NT2/D1 (cell line): ENCODE measurements at regions not wholly inside any gene's neighbourhood (a gene's known extent, or its start where the extent isn't known, plus 50 kb on each side); places are given as distances from the start of the nearest gene placed in this dataset.

Source experiments
- DNase-seq: peaks from one replicate; pipeline ENCODE4 v3.0.0-alpha.2; 2011; ENCODE audit warnings: low read depth, low spot score
- H3K27me3 ChIP-seq: 2 replicates; pipeline ENCODE4 v1.6.0; 2011; ENCODE audit warnings: mild to moderate bottlenecking; ENCODE audit not compliant: insufficient read length, insufficient read depth
- H3K36me3 ChIP-seq: 2 replicates; pipeline ENCODE4 v1.6.1; 2011; ENCODE audit warnings: mild to moderate bottlenecking, low read length, mixed read lengths; ENCODE audit not compliant: insufficient read depth, insufficient read length
- H3K4me1 ChIP-seq: 2 replicates; pipeline ENCODE4 v1.5.1; 2011; ENCODE audit not compliant: insufficient read depth, insufficient read length
- H3K4me3 ChIP-seq: 2 replicates; pipeline ENCODE4 v1.5.1; 2011; ENCODE audit warnings: low read depth; ENCODE audit not compliant: insufficient read length
- H3K9ac ChIP-seq: 2 replicates; pipeline ENCODE4 v1.6.0; 2011; ENCODE audit warnings: low read depth; ENCODE audit not compliant: insufficient read length
- H3K9me3 ChIP-seq: 2 replicates; pipeline ENCODE4 v1.5.1; 2011; ENCODE audit warnings: mild to moderate bottlenecking, low read length; ENCODE audit not compliant: insufficient read depth
- SUZ12 ChIP-seq: IDR thresholded peaks from 2 replicates; pipeline ENCODE4 v1.6.1; 2011; ENCODE audit not compliant: insufficient read length, insufficient read depth; ENCODE audit errors: extremely low read depth
- YY1 ChIP-seq: IDR thresholded peaks from 2 replicates; pipeline ENCODE4 v1.6.1; 2011; ENCODE audit not compliant: insufficient read length, insufficient read depth
- ZNF274 ChIP-seq: IDR thresholded peaks from 2 replicates; pipeline ENCODE4 v1.6.1; 2011; ENCODE audit warnings: mild to moderate bottlenecking, low read depth, low read length

- Histone ChIP-seq H3K9me3 (no peaks in the 10 kb centered on the region), H3K4me3 (peak overlapping the region; percentile 75), H3K27me3 (peaks cover 33% of the 10 kb centered on the region), H3K4me1 (peaks cover 10% of the 10 kb centered on the region), H3K9ac (peak overlapping the region; percentile 73), H3K36me3 (no peaks in the 10 kb centered on the region)
- no peak for TF ChIP-seq YY1
- TF ChIP-seq SUZ12: no peak
- no peak for TF ChIP-seq ZNF274
- DNase-seq: no peak
These were observed 191.8 kb downstream of the MELK start for GRCh38 chr9:36764364-36765076.

- DNase-seq: no peak
- H3K9ac ChIP-seq: peak overlapping the region; percentile 73
- no peaks in the 10 kb centered on the region for H3K9me3 ChIP-seq
- TF ChIP-seq YY1 (no peak), ZNF274 (no peak)
- H3K36me3 ChIP-seq: no peaks in the 10 kb centered on the region
- H3K27me3 ChIP-seq: peaks cover 34% of the 10 kb centered on the region
- H3K4me3 ChIP-seq: peak overlapping the region; percentile 75
- H3K4me1 ChIP-seq: peaks cover 10% of the 10 kb centered on the region
These were observed 192.3 kb downstream of the MELK start for GRCh38 chr9:36765077-36765390.

GRCh38 chr9:36765468-36766341, 193.0 kb downstream of the MELK start:
- Histone ChIP-seq H3K9ac (peak overlapping the region; percentile 73), H3K9me3 (no peaks in the 10 kb centered on the region)
- peak; percentile 91 for DNase-seq

GRCh38 chr9:36768677-36769076, 196.0 kb downstream of the MELK start:
- no peak for DNase-seq
- Histone ChIP-seq H3K4me1 (peaks cover 10% of the 10 kb centered on the region), H3K9me3 (no peaks in the 10 kb centered on the region), H3K9ac (no peak overlapping the region), H3K27me3 (peaks cover 41% of the 10 kb centered on the region), H3K4me3 (no peak overlapping the region), H3K36me3 (no peaks in the 10 kb centered on the region)
- TF ChIP-seq ZNF274: no peak
- TF ChIP-seq YY1: no peak
- no peak for TF ChIP-seq SUZ12

More at GRCh38 chr9:36765468-36766341, 193.0 kb downstream of the MELK start:
- peaks cover 41% of the 10 kb centered on the region for H3K27me3 ChIP-seq
- TF ChIP-seq SUZ12: no peak
- no peak for TF ChIP-seq ZNF274
- no peak for TF ChIP-seq YY1
- no peaks in the 10 kb centered on the region for H3K36me3 ChIP-seq
- H3K4me3 ChIP-seq: peak overlapping the region; percentile 75
- H3K4me1 ChIP-seq: peaks cover 10% of the 10 kb centered on the region

GRCh38 chr9:36770025-36770424, 197.3 kb downstream of the MELK start:
- H3K9ac ChIP-seq: no peak overlapping the region
- H3K9me3 ChIP-seq: no peaks in the 10 kb centered on the region
- TF ChIP-seq SUZ12 (no peak), ZNF274 (no peak), YY1 (no peak)
- no peak overlapping the region for H3K4me3 ChIP-seq
- peaks cover 3% of the 10 kb centered on the region for H3K4me1 ChIP-seq
- peaks cover 33% of the 10 kb centered on the region for H3K27me3 ChIP-seq
- no peaks in the 10 kb centered on the region for H3K36me3 ChIP-seq
- no peak for DNase-seq

- DNase-seq: no peak
- no peaks in the 10 kb centered on the region for H3K9me3 ChIP-seq
- H3K36me3 ChIP-seq: no peaks in the 10 kb centered on the region
- TF ChIP-seq SUZ12: no peak
- no peak for TF ChIP-seq ZNF274
- H3K4me3 ChIP-seq: no peak overlapping the region
- H3K27me3 ChIP-seq: peaks cover 23% of the 10 kb centered on the region
- no peaks in the 10 kb centered on the region for H3K4me1 ChIP-seq
- H3K9ac ChIP-seq: no peak overlapping the region
These were observed 200.0 kb downstream of the MELK start for GRCh38 chr9:36772449-36773403.

GRCh38 chr9:36778682-36779081, 206.0 kb downstream of the MELK start:
- Histone ChIP-seq H3K4me3 (no peak overlapping the region), H3K36me3 (no peaks in the 10 kb centered on the region), H3K9ac (no peak overlapping the region), H3K9me3 (no peaks in the 10 kb centered on the region), H3K4me1 (no peaks in the 10 kb centered on the region), H3K27me3 (peaks cover 2% of the 10 kb centered on the region)
- TF ChIP-seq SUZ12 (no peak), ZNF274 (no peak), YY1 (no peak)
- DNase-seq: no peak
